ENCODE measurements at regions not wholly inside any gene's neighbourhood (a gene's known extent, or its start where the extent isn't known, plus 50 kb on each side); places are given as distances from the start of the nearest gene placed in this dataset.

DNA sequence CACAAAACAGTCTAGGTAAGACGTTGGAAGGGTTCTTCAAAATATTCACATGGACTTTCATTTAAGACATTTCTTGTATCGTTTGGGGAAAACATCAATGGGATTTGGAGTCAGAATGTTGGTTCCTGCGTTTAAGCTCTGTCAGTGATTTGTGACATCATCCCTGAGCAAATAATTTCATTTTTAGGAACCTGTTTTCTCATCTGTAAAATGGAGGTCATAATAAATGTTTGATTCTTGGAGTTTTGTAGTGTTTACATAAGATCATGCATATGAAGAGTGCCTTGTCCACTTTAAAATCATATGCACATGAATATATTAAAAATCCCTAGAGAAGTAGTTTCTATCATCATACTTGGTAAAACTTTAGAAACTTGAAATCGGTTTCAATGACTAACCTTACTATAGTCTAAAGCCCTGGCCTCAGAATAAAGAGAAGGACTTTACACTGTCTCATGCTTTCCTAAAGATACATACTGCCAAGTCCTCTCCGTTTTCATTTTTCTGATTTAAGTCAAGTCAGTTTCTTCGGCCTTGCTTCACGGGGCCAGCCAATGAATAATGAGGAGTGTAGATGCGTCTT, 178.4 kb downstream of the ADSS2 start:
- no peak overlapping the region for H3K4me3 ChIP-seq (ENCODE audit: low read depth, low read length)
- no peak for DNase-seq (ENCODE audit: low read depth)
- TF ChIP-seq, protein P1, sequence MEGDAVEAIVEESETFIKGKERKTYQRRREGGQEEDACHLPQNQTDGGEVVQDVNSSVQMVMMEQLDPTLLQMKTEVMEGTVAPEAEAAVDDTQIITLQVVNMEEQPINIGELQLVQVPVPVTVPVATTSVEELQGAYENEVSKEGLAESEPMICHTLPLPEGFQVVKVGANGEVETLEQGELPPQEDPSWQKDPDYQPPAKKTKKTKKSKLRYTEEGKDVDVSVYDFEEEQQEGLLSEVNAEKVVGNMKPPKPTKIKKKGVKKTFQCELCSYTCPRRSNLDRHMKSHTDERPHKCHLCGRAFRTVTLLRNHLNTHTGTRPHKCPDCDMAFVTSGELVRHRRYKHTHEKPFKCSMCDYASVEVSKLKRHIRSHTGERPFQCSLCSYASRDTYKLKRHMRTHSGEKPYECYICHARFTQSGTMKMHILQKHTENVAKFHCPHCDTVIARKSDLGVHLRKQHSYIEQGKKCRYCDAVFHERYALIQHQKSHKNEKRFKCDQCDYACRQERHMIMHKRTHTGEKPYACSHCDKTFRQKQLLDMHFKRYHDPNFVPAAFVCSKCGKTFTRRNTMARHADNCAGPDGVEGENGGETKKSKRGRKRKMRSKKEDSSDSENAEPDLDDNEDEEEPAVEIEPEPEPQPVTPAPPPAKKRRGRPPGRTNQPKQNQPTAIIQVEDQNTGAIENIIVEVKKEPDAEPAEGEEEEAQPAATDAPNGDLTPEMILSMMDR (IDR thresholded peaks at IDR 0.05; ENCODE audit: control insufficient read depth, extremely low read depth, insufficient read depth), result no peak

DNA sequence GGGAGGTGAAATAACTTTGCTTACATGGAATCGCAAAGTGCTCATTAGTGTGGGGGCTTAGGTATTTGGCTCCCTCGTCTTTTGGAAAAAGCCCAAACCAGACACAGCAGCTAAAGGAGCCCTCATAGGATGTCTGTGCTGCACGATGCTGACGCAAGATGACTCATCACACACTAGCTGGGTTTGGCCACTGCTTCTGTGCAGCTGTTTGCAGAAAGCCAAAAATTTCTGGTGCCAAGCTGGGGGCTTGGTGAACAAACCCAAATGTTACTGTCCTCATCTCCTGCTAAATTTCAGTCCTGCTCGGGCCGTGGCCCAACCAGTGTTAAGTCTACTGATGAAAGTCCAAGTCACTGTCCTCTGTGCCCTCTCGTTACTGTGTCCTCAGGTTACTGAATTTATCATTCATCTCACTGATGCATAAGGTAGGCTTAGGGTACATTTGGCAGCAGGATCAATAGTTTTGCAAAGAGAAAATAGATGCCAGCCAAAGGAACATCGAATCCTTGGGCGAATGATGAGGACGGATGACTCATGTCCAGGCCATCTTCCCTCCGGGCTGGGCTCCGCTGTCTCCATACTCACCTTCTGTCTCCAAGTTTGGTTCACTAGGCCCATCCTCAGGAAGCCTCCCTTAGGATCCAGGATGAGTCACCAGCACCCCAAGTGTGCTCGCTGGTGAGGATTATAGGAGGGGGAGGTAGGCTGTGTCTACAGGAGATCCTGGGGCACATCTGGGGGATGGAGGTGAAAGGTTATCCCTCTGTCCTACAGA, 177.7 kb downstream of the ADSS2 start:
- H3K4me3 ChIP-seq (ENCODE audit: low read depth, low read length), result no peak overlapping the region
- TF ChIP-seq, protein P1 (IDR thresholded peaks at IDR 0.05; ENCODE audit: control insufficient read depth, extremely low read depth, insufficient read depth), result no peak
- DNase-seq (ENCODE audit: low read depth), result no peak

DNA sequence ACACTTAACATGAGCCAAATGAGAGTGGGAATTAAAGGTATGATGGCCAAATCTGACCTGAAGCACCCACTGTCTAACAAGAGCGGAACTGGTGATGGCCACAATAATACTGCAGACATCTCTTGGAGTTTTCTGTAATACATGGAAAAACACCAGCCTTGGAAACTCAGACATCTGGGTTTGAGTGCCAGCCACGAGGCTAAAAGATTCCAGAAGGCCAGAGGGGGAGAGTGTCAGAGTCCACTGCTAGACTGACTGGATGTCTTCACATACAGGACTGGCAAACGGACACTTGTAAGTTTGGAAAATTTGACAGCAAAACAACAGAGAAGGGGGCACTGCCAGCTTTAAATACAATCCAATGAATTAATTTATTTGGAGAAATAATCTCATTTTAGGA, 175.1 kb downstream of the ADSS2 start:
- DNase-seq (ENCODE audit: low read depth), result no peak
- H3K4me3 ChIP-seq (ENCODE audit: low read depth, low read length), result no peak overlapping the region
- TF ChIP-seq, protein P1 (IDR thresholded peaks at IDR 0.05; ENCODE audit: control insufficient read depth, extremely low read depth, insufficient read depth), result no peak

DNA sequence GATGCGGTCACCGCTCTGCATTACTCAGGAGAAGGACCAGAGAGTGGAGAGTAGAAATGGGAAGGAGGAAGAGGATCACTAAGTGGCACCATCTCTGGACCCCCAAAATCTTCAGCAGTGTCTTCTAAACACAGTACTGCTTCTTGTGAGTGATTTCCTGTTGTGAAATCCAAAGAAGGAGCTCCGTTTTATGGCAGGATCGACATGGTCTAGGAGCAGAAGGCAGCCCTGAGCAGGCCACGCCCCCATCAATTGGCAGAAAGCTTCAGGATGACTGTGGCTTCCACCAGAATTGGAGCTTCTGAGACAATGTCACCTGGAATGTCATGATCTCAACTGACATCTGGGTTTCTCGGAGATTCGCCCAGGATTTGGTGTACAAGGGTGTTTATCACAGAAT, 171.5 kb downstream of the ADSS2 start:
- TF ChIP-seq, protein P1 (IDR thresholded peaks at IDR 0.05; ENCODE audit: control insufficient read depth, extremely low read depth, insufficient read depth), result no peak
- H3K4me3 ChIP-seq (ENCODE audit: low read depth, low read length), result no peak overlapping the region
- no peak for DNase-seq (ENCODE audit: low read depth)

DNA sequence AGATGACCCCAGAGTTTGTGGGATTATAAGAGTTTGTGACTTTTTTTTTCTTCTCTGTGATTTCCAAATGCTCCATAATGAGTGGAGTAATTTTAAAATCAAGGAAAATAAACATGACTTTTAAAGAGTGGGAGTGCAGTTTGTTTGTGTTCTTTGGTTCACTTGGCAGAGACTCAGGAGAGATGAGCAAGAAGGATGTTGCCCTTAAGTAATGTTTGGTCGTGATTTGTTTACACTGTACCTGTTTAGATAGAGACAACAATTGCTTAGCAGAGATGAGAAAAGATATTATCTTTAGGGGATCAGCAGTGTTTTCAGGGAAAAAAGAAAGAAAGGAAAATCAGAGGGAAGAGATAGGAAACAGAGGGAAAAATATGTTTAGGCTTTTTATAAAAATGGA, 170.8 kb downstream of the ADSS2 start:
- peak; percentile 83 for DNase-seq (ENCODE audit: low read depth)
- no peak overlapping the region for H3K4me3 ChIP-seq (ENCODE audit: low read depth, low read length)
- TF ChIP-seq, protein P1 (IDR thresholded peaks at IDR 0.05; ENCODE audit: control insufficient read depth, extremely low read depth, insufficient read depth), result no peak

DNA sequence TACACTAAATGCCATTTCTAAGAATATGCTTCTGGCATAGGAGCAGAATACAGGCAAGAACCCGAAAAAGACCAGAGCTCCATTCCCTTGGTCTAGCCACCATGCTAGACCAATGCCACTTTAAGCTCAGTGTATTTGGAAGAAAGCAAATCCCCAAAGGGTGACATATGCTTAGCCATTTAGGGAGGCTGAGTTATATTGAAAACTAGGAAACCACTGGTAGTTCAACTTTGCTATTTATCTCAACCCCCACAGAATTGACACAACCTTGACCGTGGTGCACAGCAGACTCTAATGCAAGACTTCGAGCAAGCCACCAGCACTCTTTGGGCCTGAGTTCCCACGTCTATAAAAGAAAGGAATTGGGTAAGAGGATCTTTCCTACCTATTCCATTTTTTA, 167.9 kb downstream of the ADSS2 start:
- TF ChIP-seq, protein P1 (IDR thresholded peaks at IDR 0.05; ENCODE audit: control insufficient read depth, extremely low read depth, insufficient read depth), result no peak
- DNase-seq (ENCODE audit: low read depth), result no peak
- H3K4me3 ChIP-seq (ENCODE audit: low read depth, low read length), result no peak overlapping the region
